ENCODE measurements at regions not wholly inside any gene's neighbourhood (a gene's known extent, or its start where the extent isn't known, plus 50 kb on each side); places are given as distances from the start of the nearest gene placed in this dataset. TPM values are rescaled to one million over a fixed set of nuclear protein-coding genes. Genes with fewer than 3 reads are reported as not detected.

Small RNA genes in the stretch of these regions (small RNA-seq; reads per million reads assigned to genes)
- gene RNU6-954P (ENCODE audit: insufficient read length, low read depth) (not detected), gene ZNF114P1 (ENCODE audit: insufficient read length, low read depth) (not detected)

All from AG04450 (cell line).